ENCODE measurements at regions not wholly inside any gene's neighbourhood (a gene's known extent, or its start where the extent isn't known, plus 50 kb on each side); places are given as distances from the start of the nearest gene placed in this dataset.

DNA sequence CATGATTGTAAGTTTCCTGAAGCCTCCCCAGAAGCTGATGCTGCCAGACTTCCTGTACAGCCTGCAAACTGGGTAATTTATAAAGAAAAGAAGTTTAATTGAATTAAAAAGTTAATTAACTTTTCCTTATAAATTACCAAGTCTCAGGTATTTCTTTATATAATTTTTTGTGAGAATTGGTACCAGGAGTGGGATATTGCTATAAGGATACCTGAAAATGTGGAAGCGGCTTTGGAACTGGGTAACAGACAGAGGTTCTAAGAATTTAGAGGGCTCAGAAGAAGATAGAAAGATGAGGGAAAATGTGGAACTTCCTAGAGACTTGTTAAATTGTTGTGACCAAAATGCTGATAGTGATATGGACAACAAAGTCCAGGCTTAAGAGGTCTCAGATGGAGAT, 163.1 kb downstream of the PTPRU start:
- no peaks in the 10 kb centered on the region for H3K36me3 ChIP-seq (ENCODE audit: control insufficient read depth, insufficient read depth, low read length)
- H3K27me3 ChIP-seq (ENCODE audit: control insufficient read depth, insufficient read depth, low read length, poor library complexity, severe bottlenecking) = no peaks in the 10 kb centered on the region
- H3K4me1 ChIP-seq (ENCODE audit: control insufficient read depth, insufficient read depth, low read length) = no peaks in the 10 kb centered on the region
- Mint-ChIP-seq H3K27me3 (ENCODE audit: insufficient read depth) (peaks cover 19% of the 10 kb centered on the region), H3K4me3 (no peak overlapping the region), H3K27ac (no peak overlapping the region), H3K4me1 (no peaks in the 10 kb centered on the region), H3K9me3 (peaks cover 23% of the 10 kb centered on the region), H3K36me3 (ENCODE audit: low read depth) (no peaks in the 10 kb centered on the region)
- H3K4me3 ChIP-seq (ENCODE audit: low read length) = no peak overlapping the region
- WGBS, 2 experiments (ENCODE audit: insufficient coverage in 1 of 2, insufficient read length in 1 of 2) = 0% methylated on average over 1 of the region's 1 CpG; no CpG with 5 or more reads in 1 of the 2 experiments
- no peak overlapping the region for H3K27ac ChIP-seq (ENCODE audit: low read depth, low read length)
- no peak for DNase-seq
- H3K9ac ChIP-seq (ENCODE audit: extremely low read depth, low read length, poor library complexity, severe bottlenecking) = no peak overlapping the region
- H3K9me3 ChIP-seq (ENCODE audit: control insufficient read depth, low read length) = no peaks in the 10 kb centered on the region
- TF ChIP-seq, protein P1, sequence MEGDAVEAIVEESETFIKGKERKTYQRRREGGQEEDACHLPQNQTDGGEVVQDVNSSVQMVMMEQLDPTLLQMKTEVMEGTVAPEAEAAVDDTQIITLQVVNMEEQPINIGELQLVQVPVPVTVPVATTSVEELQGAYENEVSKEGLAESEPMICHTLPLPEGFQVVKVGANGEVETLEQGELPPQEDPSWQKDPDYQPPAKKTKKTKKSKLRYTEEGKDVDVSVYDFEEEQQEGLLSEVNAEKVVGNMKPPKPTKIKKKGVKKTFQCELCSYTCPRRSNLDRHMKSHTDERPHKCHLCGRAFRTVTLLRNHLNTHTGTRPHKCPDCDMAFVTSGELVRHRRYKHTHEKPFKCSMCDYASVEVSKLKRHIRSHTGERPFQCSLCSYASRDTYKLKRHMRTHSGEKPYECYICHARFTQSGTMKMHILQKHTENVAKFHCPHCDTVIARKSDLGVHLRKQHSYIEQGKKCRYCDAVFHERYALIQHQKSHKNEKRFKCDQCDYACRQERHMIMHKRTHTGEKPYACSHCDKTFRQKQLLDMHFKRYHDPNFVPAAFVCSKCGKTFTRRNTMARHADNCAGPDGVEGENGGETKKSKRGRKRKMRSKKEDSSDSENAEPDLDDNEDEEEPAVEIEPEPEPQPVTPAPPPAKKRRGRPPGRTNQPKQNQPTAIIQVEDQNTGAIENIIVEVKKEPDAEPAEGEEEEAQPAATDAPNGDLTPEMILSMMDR (conservative IDR thresholded peaks at IDR 0.05) = no peak

DNA sequence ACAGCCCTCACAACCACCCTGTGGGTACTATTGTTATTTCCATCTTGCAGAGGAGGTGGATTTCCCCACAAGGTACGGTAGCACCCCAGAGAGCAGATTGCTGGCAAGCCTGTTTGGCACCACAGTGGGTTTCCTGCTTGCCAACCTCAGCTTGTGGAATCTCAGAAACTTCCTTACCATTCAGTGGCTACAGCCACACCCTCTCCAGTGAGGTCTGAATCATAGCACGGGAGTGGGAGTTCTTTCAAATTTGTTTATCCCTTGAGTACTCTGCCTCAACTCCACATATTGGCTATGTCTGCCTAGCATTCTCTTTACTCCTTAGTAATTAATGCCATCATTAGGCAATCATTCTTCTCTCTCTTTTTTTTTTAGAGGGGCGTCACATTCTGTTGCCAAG, 162.1 kb downstream of the PTPRU start:
- DNase-seq = no peak
- Histone ChIP-seq H3K4me3 (ENCODE audit: low read length) (no peak overlapping the region), H3K9me3 (ENCODE audit: control insufficient read depth, low read length) (no peaks in the 10 kb centered on the region), H3K27ac (ENCODE audit: low read depth, low read length) (no peak overlapping the region), H3K9ac (ENCODE audit: extremely low read depth, low read length, poor library complexity, severe bottlenecking) (no peak overlapping the region), H3K27me3 (ENCODE audit: control insufficient read depth, insufficient read depth, low read length, poor library complexity, severe bottlenecking) (no peaks in the 10 kb centered on the region), H3K4me1 (ENCODE audit: control insufficient read depth, insufficient read depth, low read length) (no peaks in the 10 kb centered on the region), H3K36me3 (ENCODE audit: control insufficient read depth, insufficient read depth, low read length) (no peaks in the 10 kb centered on the region)
- 85 to 87% methylated on average over 2 to 3 of the region's 3 CpGs for WGBS, 2 experiments (ENCODE audit: insufficient coverage in 1 of 2, insufficient read length in 1 of 2)
- peaks cover 15% of the 10 kb centered on the region for H3K27me3 Mint-ChIP-seq (ENCODE audit: insufficient read depth)
- H3K9me3 Mint-ChIP-seq = peaks cover 15% of the 10 kb centered on the region
- H3K36me3 Mint-ChIP-seq (ENCODE audit: low read depth) = no peaks in the 10 kb centered on the region
- H3K4me3 Mint-ChIP-seq = no peak overlapping the region
- TF ChIP-seq, protein P1 (conservative IDR thresholded peaks at IDR 0.05) = no peak
- no peak overlapping the region for H3K27ac Mint-ChIP-seq
- H3K4me1 Mint-ChIP-seq = no peaks in the 10 kb centered on the region

DNA sequence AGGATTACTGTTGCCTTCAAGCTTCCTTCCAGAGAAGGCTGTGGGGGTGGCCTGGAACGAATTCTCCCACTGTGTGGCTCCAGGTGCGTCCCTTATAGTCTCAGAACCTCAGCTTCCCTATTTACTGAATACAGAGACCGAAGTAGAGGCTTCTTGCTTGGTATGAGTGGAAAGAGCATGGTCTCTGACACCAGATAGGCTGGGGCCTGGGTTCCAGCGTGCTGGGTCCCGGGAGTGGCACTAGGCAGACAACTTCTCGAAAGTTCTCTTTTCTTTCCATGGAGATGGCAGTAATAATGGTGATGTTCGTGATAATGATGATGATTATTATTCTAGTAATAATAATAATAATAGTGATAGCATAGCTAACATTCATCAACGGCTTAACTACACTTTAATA, 161.7 kb downstream of the PTPRU start:
- H3K36me3 Mint-ChIP-seq (ENCODE audit: low read depth) = no peaks in the 10 kb centered on the region
- Histone ChIP-seq H3K36me3 (ENCODE audit: control insufficient read depth, insufficient read depth, low read length) (no peaks in the 10 kb centered on the region), H3K4me1 (ENCODE audit: control insufficient read depth, insufficient read depth, low read length) (no peaks in the 10 kb centered on the region), H3K4me3 (ENCODE audit: low read length) (no peak overlapping the region), H3K9ac (ENCODE audit: extremely low read depth, low read length, poor library complexity, severe bottlenecking) (no peak overlapping the region), H3K9me3 (ENCODE audit: control insufficient read depth, low read length) (no peaks in the 10 kb centered on the region), H3K27ac (ENCODE audit: low read depth, low read length) (no peak overlapping the region), H3K27me3 (ENCODE audit: control insufficient read depth, insufficient read depth, low read length, poor library complexity, severe bottlenecking) (no peaks in the 10 kb centered on the region)
- H3K27ac Mint-ChIP-seq = no peak overlapping the region
- H3K27me3 Mint-ChIP-seq (ENCODE audit: insufficient read depth) = peaks cover 12% of the 10 kb centered on the region
- WGBS, 2 experiments (ENCODE audit: insufficient coverage in 1 of 2, insufficient read length in 1 of 2) = 94 to 97% methylated on average over 3 to 7 of the region's 8 CpGs
- TF ChIP-seq, protein P1 (conservative IDR thresholded peaks at IDR 0.05) = no peak
- H3K4me3 Mint-ChIP-seq = no peak overlapping the region
- no peaks in the 10 kb centered on the region for H3K4me1 Mint-ChIP-seq
- DNase-seq = no peak
- peaks cover 11% of the 10 kb centered on the region for H3K9me3 Mint-ChIP-seq

All from endodermal cell (in vitro differentiated cells).